ENCODE measurements at regions not wholly inside any gene's neighbourhood (a gene's known extent, or its start where the extent isn't known, plus 50 kb on each side); places are given as distances from the start of the nearest gene placed in this dataset.

DNA sequence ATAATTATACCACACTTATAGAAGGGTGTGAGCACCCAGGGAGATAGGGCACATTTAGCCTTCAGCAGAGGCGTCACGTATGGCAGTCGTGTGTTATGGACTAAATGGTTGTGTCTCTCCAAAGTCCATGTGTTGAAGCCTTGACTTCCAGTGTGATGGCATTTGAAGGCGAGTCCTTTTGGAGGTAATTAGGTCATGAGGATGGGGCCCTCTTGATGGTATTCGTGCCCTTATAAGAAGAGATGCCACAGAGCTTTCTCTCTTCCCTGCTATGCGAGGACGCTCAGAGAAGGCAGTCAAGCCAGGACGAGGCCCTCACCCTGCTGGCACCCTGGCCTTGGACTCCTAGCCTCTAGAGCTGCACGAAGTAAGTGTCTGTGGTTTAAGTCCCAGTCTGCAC is 375.0 kb upstream of the C1orf174 start:
- H3K27ac ChIP-seq: no peak overlapping the region
- DNase-seq (ENCODE audit: low spot score): no peak
- TF ChIP-seq, protein P1, sequence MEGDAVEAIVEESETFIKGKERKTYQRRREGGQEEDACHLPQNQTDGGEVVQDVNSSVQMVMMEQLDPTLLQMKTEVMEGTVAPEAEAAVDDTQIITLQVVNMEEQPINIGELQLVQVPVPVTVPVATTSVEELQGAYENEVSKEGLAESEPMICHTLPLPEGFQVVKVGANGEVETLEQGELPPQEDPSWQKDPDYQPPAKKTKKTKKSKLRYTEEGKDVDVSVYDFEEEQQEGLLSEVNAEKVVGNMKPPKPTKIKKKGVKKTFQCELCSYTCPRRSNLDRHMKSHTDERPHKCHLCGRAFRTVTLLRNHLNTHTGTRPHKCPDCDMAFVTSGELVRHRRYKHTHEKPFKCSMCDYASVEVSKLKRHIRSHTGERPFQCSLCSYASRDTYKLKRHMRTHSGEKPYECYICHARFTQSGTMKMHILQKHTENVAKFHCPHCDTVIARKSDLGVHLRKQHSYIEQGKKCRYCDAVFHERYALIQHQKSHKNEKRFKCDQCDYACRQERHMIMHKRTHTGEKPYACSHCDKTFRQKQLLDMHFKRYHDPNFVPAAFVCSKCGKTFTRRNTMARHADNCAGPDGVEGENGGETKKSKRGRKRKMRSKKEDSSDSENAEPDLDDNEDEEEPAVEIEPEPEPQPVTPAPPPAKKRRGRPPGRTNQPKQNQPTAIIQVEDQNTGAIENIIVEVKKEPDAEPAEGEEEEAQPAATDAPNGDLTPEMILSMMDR (IDR thresholded peaks at IDR 0.05): no peak
- H3K4me1 ChIP-seq (ENCODE audit: control insufficient read depth in 1 of 2, low read depth in 2 of 2): no peaks in the 10 kb centered on the region
- ATAC-seq (ENCODE audit: insufficient number of reproducible peaks, low FRiP score, low read depth): no peak
- H3K9me3 ChIP-seq: peaks cover 5% of the 10 kb centered on the region
- no peaks in the 10 kb centered on the region for H3K27me3 ChIP-seq (replicated peaks; ENCODE audit: insufficient read depth)
- no peaks in the 10 kb centered on the region for H3K36me3 ChIP-seq
- no peak overlapping the region for H3K4me3 ChIP-seq

GRCh38 chr1:4276238-4276637 is 376.2 kb upstream of the C1orf174 start:
- DNase-seq (ENCODE audit: low spot score) (no peak), ATAC-seq (ENCODE audit: insufficient number of reproducible peaks, low FRiP score, low read depth) (no peak)
- H3K27ac ChIP-seq: no peak overlapping the region
- H3K9me3 ChIP-seq: peaks cover 5% of the 10 kb centered on the region
- H3K27me3 ChIP-seq (replicated peaks; ENCODE audit: insufficient read depth): no peaks in the 10 kb centered on the region
- H3K4me1 ChIP-seq (ENCODE audit: control insufficient read depth in 1 of 2, low read depth in 2 of 2): no peaks in the 10 kb centered on the region
- TF ChIP-seq, protein P1 (IDR thresholded peaks at IDR 0.05): no peak
- no peaks in the 10 kb centered on the region for H3K36me3 ChIP-seq
- H3K4me3 ChIP-seq: no peak overlapping the region

GRCh38 chr1:4277598-4277997 is 376.8 kb upstream of the AJAP1 start:
- Histone ChIP-seq H3K27me3 (replicated peaks; ENCODE audit: insufficient read depth) (no peaks in the 10 kb centered on the region), H3K4me1 (ENCODE audit: control insufficient read depth in 1 of 2, low read depth in 2 of 2) (no peaks in the 10 kb centered on the region), H3K4me3 (no peak overlapping the region), H3K27ac (no peak overlapping the region), H3K36me3 (no peaks in the 10 kb centered on the region), H3K9me3 (peaks cover 5% of the 10 kb centered on the region)
- DNase-seq (ENCODE audit: low spot score) (no peak), ATAC-seq (ENCODE audit: insufficient number of reproducible peaks, low FRiP score, low read depth) (no peak)
- TF ChIP-seq, protein P1 (IDR thresholded peaks at IDR 0.05): no peak

GRCh38 chr1:4284976-4285375 is 369.4 kb upstream of the AJAP1 start:
- H3K9me3 ChIP-seq: no peaks in the 10 kb centered on the region
- no peaks in the 10 kb centered on the region for H3K27me3 ChIP-seq (replicated peaks; ENCODE audit: insufficient read depth)
- ATAC-seq (ENCODE audit: insufficient number of reproducible peaks, low FRiP score, low read depth) (no peak), DNase-seq (ENCODE audit: low spot score) (no peak)
- H3K4me1 ChIP-seq (ENCODE audit: control insufficient read depth in 1 of 2, low read depth in 2 of 2): no peaks in the 10 kb centered on the region
- H3K4me3 ChIP-seq: no peak overlapping the region
- H3K27ac ChIP-seq: no peak overlapping the region
- TF ChIP-seq, protein P1 (IDR thresholded peaks at IDR 0.05): no peak
- no peaks in the 10 kb centered on the region for H3K36me3 ChIP-seq

- H3K9me3 ChIP-seq: no peaks in the 10 kb centered on the region
- H3K4me1 ChIP-seq (ENCODE audit: control insufficient read depth in 1 of 2, low read depth in 2 of 2): no peaks in the 10 kb centered on the region
- ATAC-seq (ENCODE audit: insufficient number of reproducible peaks, low FRiP score, low read depth) (no peak), DNase-seq (ENCODE audit: low spot score) (no peak)
- H3K36me3 ChIP-seq: no peaks in the 10 kb centered on the region
- H3K27ac ChIP-seq: no peak overlapping the region
- TF ChIP-seq, protein P1 (IDR thresholded peaks at IDR 0.05): no peak
- no peak overlapping the region for H3K4me3 ChIP-seq
- H3K27me3 ChIP-seq (replicated peaks; ENCODE audit: insufficient read depth): no peaks in the 10 kb centered on the region
Measured at GRCh38 chr1:4292861-4293260, 361.5 kb upstream of the AJAP1 start.
